HepG2 (cell line): ENCODE measurements at regions not wholly inside any gene's neighbourhood (a gene's known extent, or its start where the extent isn't known, plus 50 kb on each side); places are given as distances from the start of the nearest gene placed in this dataset.

Experiments used
- ATAC-seq: fragments of 200-7000 bp; cut with Tn5 transposase; 3 replicates; pipeline ENCODE4 v1.9.1; 2020; ENCODE audit warnings: mild to moderate bottlenecking, moderate library complexity
- BruUV-seq: library from RNA; stranded (reverse); fragments of 400-500 nt; replicated peaks from 2 replicates; lab custom pipeline; 2021; lab: Mats Ljungman, UMichigan
- CTCF ChIA-PET: fragments of 300-600 bp; formaldehyde crosslinking; extraction: SDS; loops from one replicate; lab custom pipeline; 2021; ENCODE audit warnings: low total read pairs, inconsistent platforms, low intra/inter-chr PET ratio; lab: Yijun Ruan, JAX
- POLR2A ChIA-PET: fragments of 350-600 bp; sonication (Branson Sonifier 250); formaldehyde crosslinking; loops from one replicate; lab custom pipeline; 2020; ENCODE audit warnings: antibody characterized with exemption, inconsistent platforms; lab: Yijun Ruan, JAX
- DNase-seq: peaks from one replicate; pipeline ENCODE4 v3.0.0-alpha.2; 2015; ENCODE audit warnings: low spot score
- FAIRE-seq: peaks from 3 replicates; lab custom pipeline; 2011; peaks lifted over from hg19 to GRCh38; lab: Jason Lieb, UNC
- H2AFZ ChIP-seq: one replicate; pipeline ENCODE4 v1.6.1; 2011; ENCODE audit warnings: low read length, inconsistent platforms
- H3K27ac ChIP-seq: fragments of 300-600 bp; 3 replicates; pipeline ENCODE4 v1.8.0; 2011; ENCODE audit warnings: mixed run types, mild to moderate bottlenecking, mixed read lengths, low read length, inconsistent platforms; ENCODE audit not compliant: insufficient read depth; ENCODE audit errors: extremely low read length
- H3K27me3 ChIP-seq, 2 experiments: fragments of 200-600 bp in 1 of 2; 2 replicates in 1 of 2; 3 replicates in 1 of 2; pipeline versions ENCODE4 v1.6.0 to v1.8.0; 2011; ENCODE audit warnings: low read length in 2 of 2, mild to moderate bottlenecking in 2 of 2, moderate library complexity in 2 of 2, inconsistent platforms in 1 of 2; ENCODE audit not compliant: insufficient read depth in 2 of 2, control insufficient read depth in 1 of 2
- H3K36me3 ChIP-seq, 2 experiments: fragments of 200-600 bp in 1 of 2; replicated peaks in 1 of 2; 2 replicates in 1 of 2; 3 replicates in 1 of 2; pipeline versions ENCODE4 v1.5.1 to v1.8.0; 2011; ENCODE audit warnings: low read length in 2 of 2, inconsistent platforms in 1 of 2; ENCODE audit not compliant: insufficient read depth in 2 of 2, control insufficient read depth in 1 of 2
- H3K4me1 ChIP-seq: 2 replicates; pipeline ENCODE4 v1.5.1; 2012; ENCODE audit warnings: low read length, inconsistent platforms; ENCODE audit not compliant: insufficient read depth
- H3K4me2 ChIP-seq: 2 replicates; pipeline ENCODE4 v1.6.0; 2011; ENCODE audit warnings: low read depth, low read length, inconsistent platforms
- H3K4me3 ChIP-seq, 3 experiments: fragments of 200-600 bp in 1 of 3; sonication (generic), shearing (Covaris generic) in 1 of 3; replicated peaks in 1 of 3; 2 replicates each; pipeline ENCODE4 v1.5.1; 2011 to 2016; ENCODE audit warnings: low read length in 3 of 3, inconsistent platforms in 2 of 3, low read depth in 2 of 3, mild to moderate bottlenecking in 2 of 3, control low read depth in 1 of 3, mixed read lengths in 1 of 3; ENCODE audit not compliant: insufficient read depth in 1 of 3
- H3K79me2 ChIP-seq: one replicate; pipeline ENCODE4 v1.6.1; 2011; ENCODE audit warnings: low read length, inconsistent platforms; ENCODE audit not compliant: insufficient read depth
- H3K9ac ChIP-seq: 2 replicates; pipeline ENCODE4 v1.6.0; 2011; ENCODE audit warnings: mild to moderate bottlenecking, low read depth, low read length, inconsistent platforms; ENCODE audit not compliant: insufficient read depth
- H3K9me3 ChIP-seq: 2 replicates; pipeline ENCODE4 v1.5.1; 2012; ENCODE audit warnings: mild to moderate bottlenecking, low read length
- H4K20me1 ChIP-seq: 2 replicates; pipeline ENCODE4 v1.6.0; 2011; ENCODE audit warnings: inconsistent platforms, mild to moderate bottlenecking, low read length, moderate library complexity; ENCODE audit not compliant: insufficient read depth
- AGO1 ChIP-seq: fragments of 200-400 bp; formaldehyde crosslinking; IDR thresholded peaks from 2 replicates; pipeline ENCODE4 v1.6.1; 2017; ENCODE audit warnings: mild to moderate bottlenecking, low read depth, low read length, moderate library complexity; ENCODE audit not compliant: poor library complexity, severe bottlenecking
- CHD2 ChIP-seq: IDR thresholded peaks from 2 replicates; pipeline ENCODE4 v1.6.1; 2011; ENCODE audit warnings: low read depth, low read length, improper control_type of control experiment
- FOXP1 ChIP-seq, 2 experiments: fragments of 450-650 bp in 1 of 2; IDR thresholded peaks; 2 replicates each; pipeline ENCODE4 v1.6.1; 2017 to 2018; ENCODE audit warnings: antibody characterized with exemption in 1 of 2
- NONO ChIP-seq, 2 experiments: fragments of 450-650 bp in 1 of 2; sonication (generic) in 1 of 2; formaldehyde crosslinking in 1 of 2; IDR thresholded peaks in 1 of 2; conservative IDR thresholded peaks in 1 of 2; 2 replicates each; pipeline versions ENCODE4 v1.6.1 to v1.8.0; 2017 to 2022; ENCODE audit warnings: mild to moderate bottlenecking in 1 of 2, missing genetic modification reagents in 1 of 2, moderate library complexity in 1 of 2
- SAFB2 ChIP-seq: sonication (generic); formaldehyde crosslinking; IDR thresholded peaks from 2 replicates; pipeline ENCODE4 v1.5.1; 2020; ENCODE audit warnings: missing genetic modification reagents, low read depth, mild to moderate bottlenecking, borderline replicate concordance
- SIN3A ChIP-seq: IDR thresholded peaks from 2 replicates; pipeline ENCODE4 v1.6.1; 2011; ENCODE audit warnings: low read depth, mild to moderate bottlenecking, control low read depth, low read length, borderline replicate concordance
- TEF ChIP-seq: sonication (generic); formaldehyde crosslinking; IDR thresholded peaks from 2 replicates; pipeline ENCODE4 v1.5.0; 2020; ENCODE audit warnings: missing genetic modification reagents
- ZFAT ChIP-seq: sonication (generic); formaldehyde crosslinking; conservative IDR thresholded peaks from 2 replicates; pipeline ENCODE4 v1.8.1; 2023; ENCODE audit warnings: missing genetic modification reagents, inconsistent platforms
- ZNF12 ChIP-seq: sonication (generic); formaldehyde crosslinking; IDR thresholded peaks from 2 replicates; pipeline ENCODE4 v1.5.0; 2020; ENCODE audit warnings: missing genetic modification reagents
- ZNF558 ChIP-seq: sonication (generic); formaldehyde crosslinking; IDR thresholded peaks from 2 replicates; pipeline ENCODE4 v1.9.0; 2022; ENCODE audit warnings: mild to moderate bottlenecking, missing genetic modification reagents, borderline replicate concordance
- ZNF772 ChIP-seq: sonication (generic); formaldehyde crosslinking; IDR thresholded peaks from 2 replicates; pipeline ENCODE4 v1.5.0; 2020; ENCODE audit warnings: mild to moderate bottlenecking, missing genetic modification reagents
- ZNF83 ChIP-seq: sonication (generic); formaldehyde crosslinking; IDR thresholded peaks from 2 replicates; pipeline ENCODE4 v1.4.0; 2020; ENCODE audit warnings: missing genetic modification reagents, mild to moderate bottlenecking, borderline replicate concordance
- WGBS: methylation state at CpG from one replicate; pipeline ENCODE4 v1.1.6; 2017; ENCODE audit warnings: low lambda C conversion rate; 5-methylcytosine and 5-hydroxymethylcytosine counted together
- in situ Hi-C: cut with HindIII; loops from 2 replicates; pipeline ENCODE4 v1.10.0; 2017; ENCODE audit warnings: low pct_unique_long_range_greater_than_20kb; ENCODE audit not compliant: extremely low pct_ligation_motif_present
- intact Hi-C: fragments of 100-400 bp; cut with micrococcal nuclease; formaldehyde crosslinking; loops from one replicate; pipeline ENCODE4 v1.10.0; 2022; ENCODE audit not compliant: unreplicated experiment

- no peaks in the 10 kb centered on the region for H4K20me1 ChIP-seq
- POLR2A ChIA-PET = no interaction called here
- DNase-seq (no peak), ATAC-seq (0 out of 3 replicates have a peak, but pooled peaks have one; percentile 13), FAIRE-seq (no peak)
- in situ Hi-C loops = no loop called here
- H3K4me1 ChIP-seq = peaks cover 24% of the 10 kb centered on the region
- no peaks in the 10 kb centered on the region for H3K9me3 ChIP-seq
- 44% methylated on average over 7 of the region's 7 CpGs for WGBS
- H3K27ac ChIP-seq = no peak overlapping the region
- no TSS peak for BruUV-seq
- H2AFZ ChIP-seq = no peak overlapping the region
- no peak for TF ChIP-seq ZNF83 (CRISPR knock-in tag)
- no peak for TF ChIP-seq FOXP1 (IDR thresholded peaks at IDR 0.05)
- no peak for TF ChIP-seq FOXP1 (CRISPR knock-in tag; IDR thresholded peaks at IDR 0.05)
- no peak for TF ChIP-seq ZFAT (CRISPR knock-in tag)
- TF ChIP-seq ZNF558 (CRISPR knock-in tag) = no peak
- TF ChIP-seq TEF = no peak
- no peak for TF ChIP-seq NONO (IDR thresholded peaks at IDR 0.05)
- no peak for TF ChIP-seq NONO (CRISPR knock-in tag; conservative IDR thresholded peaks at IDR 0.05)
- TF ChIP-seq ZNF12 (CRISPR knock-in tag) = no peak
- CTCF ChIA-PET = no interaction called here
- H3K36me3 ChIP-seq = no peaks in the 10 kb centered on the region
- no peak overlapping the region for H3K9ac ChIP-seq
- no peak overlapping the region for H3K4me2 ChIP-seq
- H3K27me3 ChIP-seq = peaks cover 0 to 9% of the 10 kb centered on the region in 2 experiments; a peak in 3 of 5 replicates
- intact Hi-C loops = loop anchor here (10.0 kb wide), 2 partner anchors 117 to 283 kb away; no protein-coding TSS in a partner anchor
- no peaks in the 10 kb centered on the region for H3K79me2 ChIP-seq
- no peak overlapping the region for H3K4me3 ChIP-seq
Observed at GRCh38 chr10:78771808-78772455, 296.8 kb upstream of the ZMIZ1 start.

- H3K36me3 ChIP-seq = no peaks in the 10 kb centered on the region
- WGBS = 66% methylated on average over 8 of the region's 8 CpGs
- H3K9me3 ChIP-seq = no peaks in the 10 kb centered on the region
- H3K9ac ChIP-seq = no peak overlapping the region
- H3K4me1 ChIP-seq = peaks cover 24% of the 10 kb centered on the region
- H4K20me1 ChIP-seq = no peaks in the 10 kb centered on the region
- H3K4me3 ChIP-seq = no peak overlapping the region
- DNase-seq (no peak), ATAC-seq (no peak), FAIRE-seq (no peak)
- H2AFZ ChIP-seq = no peak overlapping the region
- peaks cover 0 to 9% of the 10 kb centered on the region in 2 experiments; a peak in 3 of 5 replicates for H3K27me3 ChIP-seq
- POLR2A ChIA-PET = no interaction called here
- TF ChIP-seq SIN3A = no peak
- no peak for TF ChIP-seq AGO1
- TF ChIP-seq ZNF772 (CRISPR knock-in tag) = no peak
- TF ChIP-seq CHD2 = no peak
- no peak for TF ChIP-seq SAFB2 (CRISPR knock-in tag)
- no peaks in the 10 kb centered on the region for H3K79me2 ChIP-seq
- no peak overlapping the region for H3K4me2 ChIP-seq
- no TSS peak for BruUV-seq
- no peak overlapping the region for H3K27ac ChIP-seq
- in situ Hi-C loops (no loop called here), intact Hi-C loops (loop anchor here (10.0 kb wide), 2 partner anchors 118 to 282 kb away; no protein-coding TSS in a partner anchor)
- CTCF ChIA-PET = no interaction called here
Observed at GRCh38 chr10:78772486-78772885, 296.3 kb upstream of the ZMIZ1 start.
